Esophagus muscularis mucosa (tissue), 3 donors: ENCODE measurements at regions not wholly inside any gene's neighbourhood (a gene's known extent, or its start where the extent isn't known, plus 50 kb on each side); places are given as distances from the start of the nearest gene placed in this dataset.

Source experiments
- CTCF ChIP-seq, 3 experiments: fragments of 200-600 bp in 2 of 3; fragments of 450-650 bp in 1 of 3; sonication (generic) in 2 of 3; IDR thresholded peaks; one replicate each; pipeline ENCODE4 v1.5.1; 2017 to 2019; ENCODE audit warnings: antibody characterized with exemption in 3 of 3, mild to moderate bottlenecking in 2 of 3, moderate library complexity in 1 of 3
- POLR2A ChIP-seq: fragments of 450-650 bp; IDR thresholded peaks from one replicate; pipeline ENCODE4 v1.6.1; 2017; ENCODE audit warnings: antibody characterized with exemption, moderate library complexity, mild to moderate bottlenecking, low read depth
- POLR2AphosphoS5 ChIP-seq, 2 donors: sonication (generic); formaldehyde crosslinking; IDR thresholded peaks; one replicate each; pipeline ENCODE4 v1.6.1; 2017; ENCODE audit warnings: antibody characterized with exemption in 2 of 2

DNA sequence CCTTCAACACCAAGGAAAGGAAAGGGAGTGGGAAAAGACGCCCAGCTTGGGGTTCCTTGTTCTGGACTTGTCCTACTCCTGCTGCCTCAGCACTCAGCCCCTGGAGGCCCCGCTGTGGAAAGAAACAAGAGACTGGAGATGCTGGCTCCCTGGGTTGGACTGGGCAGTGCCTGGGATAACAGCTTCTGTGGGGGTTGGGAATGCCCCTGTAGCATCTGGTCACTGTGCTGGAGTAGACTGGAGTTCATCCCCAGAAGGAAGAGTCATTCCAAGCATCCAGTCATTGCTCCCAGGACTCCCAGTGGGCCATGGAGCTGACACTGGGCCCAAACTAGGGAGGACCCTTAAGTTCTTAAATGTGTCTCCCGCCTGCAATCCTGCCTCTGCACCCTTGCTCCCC, 129.3 kb upstream of the HAAO start:
- no peak for TF ChIP-seq CTCF (IDR thresholded peaks at IDR 0.05)
- TF ChIP-seq POLR2A: no peak
- TF ChIP-seq POLR2AphosphoS5 (IDR thresholded peaks at IDR 0.05): no peak
